HG03039 (cell line): ENCODE measurements at regions not wholly inside any gene's neighbourhood (a gene's known extent, or its start where the extent isn't known, plus 50 kb on each side); places are given as distances from the start of the nearest gene placed in this dataset.

Source experiments
- ATAC-seq: cut with Tn5 transposase; IDR thresholded peaks from one replicate; pipeline ENCODE4 v1.9.1; 2021; ENCODE audit warnings: mild to moderate bottlenecking, moderate library complexity; ENCODE audit not compliant: unreplicated experiment

- no peak for ATAC-seq
Observed at GRCh38 chr2:6750411-6751158, 115.1 kb downstream of the CMPK2 start.

GRCh38 chr2:6754419-6754818 is 111.3 kb downstream of the CMPK2 start:
- ATAC-seq = no peak

GRCh38 chr2:6755456-6755855 is 110.3 kb downstream of the CMPK2 start:
- ATAC-seq = no peak

- no peak for ATAC-seq
Observed at GRCh38 chr2:6757215-6757614, 108.5 kb downstream of the CMPK2 start.

GRCh38 chr2:6759689-6760088 is 106.0 kb downstream of the CMPK2 start:
- ATAC-seq = no peak

- ATAC-seq = no peak
Observed at GRCh38 chr2:6760132-6760531, 105.6 kb downstream of the CMPK2 start.

GRCh38 chr2:6764968-6765723 is 100.6 kb downstream of the CMPK2 start:
- ATAC-seq = no peak

GRCh38 chr2:6769346-6769745 is 96.4 kb downstream of the CMPK2 start:
- no peak for ATAC-seq

GRCh38 chr2:6770006-6770405 is 95.7 kb downstream of the CMPK2 start:
- no peak for ATAC-seq

- ATAC-seq = no peak
Observed at GRCh38 chr2:6771634-6772611, 93.8 kb downstream of the CMPK2 start.

- ATAC-seq = peak; percentile 85
Observed at GRCh38 chr2:6773007-6773693, 92.6 kb downstream of the CMPK2 start.

- ATAC-seq = no peak
Observed at GRCh38 chr2:6773694-6774044, 92.0 kb downstream of the CMPK2 start.

GRCh38 chr2:6776125-6776524 is 89.6 kb downstream of the CMPK2 start:
- ATAC-seq = no peak

- ATAC-seq = no peak
Observed at GRCh38 chr2:6777626-6778025, 88.1 kb downstream of the CMPK2 start.

- ATAC-seq = no peak
Observed at GRCh38 chr2:6780765-6781274, 84.9 kb downstream of the CMPK2 start.

- no peak for ATAC-seq
Observed at GRCh38 chr2:6782517-6783237, 83.0 kb downstream of the CMPK2 start.

- no peak for ATAC-seq
Observed at GRCh38 chr2:6783238-6783614, 82.5 kb downstream of the CMPK2 start.

- ATAC-seq = no peak
Observed at GRCh38 chr2:6784291-6784690, 81.4 kb downstream of the CMPK2 start.

- ATAC-seq = no peak
Observed at GRCh38 chr2:6785493-6785892, 80.2 kb downstream of the CMPK2 start.

GRCh38 chr2:6787376-6787775 is 78.3 kb downstream of the CMPK2 start:
- no peak for ATAC-seq
